ENCODE measurements at regions not wholly inside any gene's neighbourhood (a gene's known extent, or its start where the extent isn't known, plus 50 kb on each side); places are given as distances from the start of the nearest gene placed in this dataset.

GRCh38 chr7:13433946-13434345 is 555.5 kb downstream of the ETV1 start:
- Histone ChIP-seq H3K27ac (no peak overlapping the region), H3K9me3 (no peaks in the 10 kb centered on the region), H3K4me3 (no peak overlapping the region), H3K36me3 (no peaks in the 10 kb centered on the region), H3K4me1 (peaks cover 0 to under 1% (median 0%) of the 10 kb centered on the region in 3 donors), H3K27me3 (no peaks in the 10 kb centered on the region)
- ATAC-seq: no peak
- WGBS, 2 donors (ENCODE audit: low coverage in 1 of 2): 75 to 79% methylated on average over 2 of the region's 2 CpGs
- no peak for TF ChIP-seq POLR2AphosphoS5 (IDR thresholded peaks at IDR 0.05)
- no peak for TF ChIP-seq POLR2A (IDR thresholded peaks at IDR 0.05)
- TF ChIP-seq CTCF (IDR thresholded peaks at IDR 0.05): no peak
- no peak for TF ChIP-seq EP300 (IDR thresholded peaks at IDR 0.05)

- H3K27me3 ChIP-seq: no peaks in the 10 kb centered on the region
- H3K27ac ChIP-seq: no peak overlapping the region
- no peak overlapping the region for H3K4me3 ChIP-seq
- H3K4me1 ChIP-seq: peaks cover 0 to 12% (median 0%) of the 10 kb centered on the region in 3 donors
- WGBS, 2 donors (ENCODE audit: low coverage in 1 of 2): 82 to 100% methylated on average over 1 of the region's 1 CpG
- TF ChIP-seq CTCF (IDR thresholded peaks at IDR 0.05): no peak
- TF ChIP-seq POLR2A (IDR thresholded peaks at IDR 0.05): no peak
- no peak for TF ChIP-seq POLR2AphosphoS5 (IDR thresholded peaks at IDR 0.05)
- no peak for TF ChIP-seq EP300 (IDR thresholded peaks at IDR 0.05)
- H3K9me3 ChIP-seq: no peaks in the 10 kb centered on the region
- ATAC-seq: no peak
- no peaks in the 10 kb centered on the region for H3K36me3 ChIP-seq
Observed at GRCh38 chr7:13442226-13442625, 547.2 kb downstream of the ETV1 start.

GRCh38 chr7:13447637-13448036 is 541.8 kb downstream of the ETV1 start:
- Histone ChIP-seq H3K27me3 (no peaks in the 10 kb centered on the region), H3K36me3 (no peaks in the 10 kb centered on the region), H3K27ac (no peak overlapping the region), H3K4me1 (no peaks in the 10 kb centered on the region), H3K9me3 (no peaks in the 10 kb centered on the region), H3K4me3 (no peak overlapping the region)
- no peak for ATAC-seq
- 67 to 100% methylated on average over 1 of the region's 1 CpG for WGBS, 2 donors (ENCODE audit: low coverage in 1 of 2)
- no peak for TF ChIP-seq POLR2AphosphoS5 (IDR thresholded peaks at IDR 0.05)
- no peak for TF ChIP-seq EP300 (IDR thresholded peaks at IDR 0.05)
- TF ChIP-seq CTCF (IDR thresholded peaks at IDR 0.05): no peak
- no peak for TF ChIP-seq POLR2A (IDR thresholded peaks at IDR 0.05)

- TF ChIP-seq EP300 (IDR thresholded peaks at IDR 0.05) (no peak), POLR2AphosphoS5 (IDR thresholded peaks at IDR 0.05) (no peak), POLR2A (IDR thresholded peaks at IDR 0.05) (no peak), CTCF (IDR thresholded peaks at IDR 0.05) (no peak)
- Histone ChIP-seq H3K4me3 (no peak overlapping the region), H3K36me3 (no peaks in the 10 kb centered on the region), H3K9me3 (no peaks in the 10 kb centered on the region), H3K4me1 (no peaks in the 10 kb centered on the region), H3K27me3 (no peaks in the 10 kb centered on the region), H3K27ac (no peak overlapping the region)
- ATAC-seq: no peak
- WGBS, 2 donors (ENCODE audit: low coverage in 1 of 2): 74 to 78% methylated on average over 3 to 4 of the region's 4 CpGs
Observed at GRCh38 chr7:13448243-13448642, 541.2 kb downstream of the ETV1 start.

GRCh38 chr7:13449460-13449859 is 540.0 kb downstream of the ETV1 start:
- H3K9me3 ChIP-seq: no peaks in the 10 kb centered on the region
- H3K4me3 ChIP-seq: no peak overlapping the region
- no peak for ATAC-seq
- H3K36me3 ChIP-seq: no peaks in the 10 kb centered on the region
- no peaks in the 10 kb centered on the region for H3K4me1 ChIP-seq
- TF ChIP-seq EP300 (IDR thresholded peaks at IDR 0.05) (no peak), CTCF (IDR thresholded peaks at IDR 0.05) (no peak), POLR2AphosphoS5 (IDR thresholded peaks at IDR 0.05) (no peak), POLR2A (IDR thresholded peaks at IDR 0.05) (no peak)
- H3K27ac ChIP-seq: no peak overlapping the region
- no peaks in the 10 kb centered on the region for H3K27me3 ChIP-seq
